Erythroblast (primary cell): ENCODE measurements at regions not wholly inside any gene's neighbourhood (a gene's known extent, or its start where the extent isn't known, plus 50 kb on each side); places are given as distances from the start of the nearest gene placed in this dataset.

Experiments
- GATA1 ChIP-seq: IDR thresholded peaks from 2 replicates; pipeline ENCODE4 v1.6.1; 2011; ENCODE audit warnings: low read depth, mild to moderate bottlenecking, control low read depth, low read length, moderate library complexity
- POLR2A ChIP-seq: IDR thresholded peaks from 2 replicates; pipeline ENCODE4 v1.6.1; 2011; ENCODE audit warnings: mild to moderate bottlenecking, low read length

GRCh38 chrX:10741003-10741402, 120.6 kb upstream of the MID1 start:
- TF ChIP-seq POLR2A (no peak), GATA1 (no peak)
